ENCODE measurements at regions not wholly inside any gene's neighbourhood (a gene's known extent, or its start where the extent isn't known, plus 50 kb on each side); places are given as distances from the start of the nearest gene placed in this dataset.
"Not testable (repeated sequence)": the region's sequence is repeated elsewhere in the genome, so short reads cannot be mapped to it uniquely, and the experiment has no call there.

GRCh38 chrX:997631-998137 is 214.8 kb downstream of the CRLF2 start:
- H3K9me3 ChIP-seq = peaks cover 0 to 14% (median 0%) of the 10 kb centered on the region in 3 donors
- DNase-seq (no peak), ATAC-seq (no peak)
- no peak for TF ChIP-seq POLR2A (IDR thresholded peaks at IDR 0.05)
- TF ChIP-seq, protein P1, sequence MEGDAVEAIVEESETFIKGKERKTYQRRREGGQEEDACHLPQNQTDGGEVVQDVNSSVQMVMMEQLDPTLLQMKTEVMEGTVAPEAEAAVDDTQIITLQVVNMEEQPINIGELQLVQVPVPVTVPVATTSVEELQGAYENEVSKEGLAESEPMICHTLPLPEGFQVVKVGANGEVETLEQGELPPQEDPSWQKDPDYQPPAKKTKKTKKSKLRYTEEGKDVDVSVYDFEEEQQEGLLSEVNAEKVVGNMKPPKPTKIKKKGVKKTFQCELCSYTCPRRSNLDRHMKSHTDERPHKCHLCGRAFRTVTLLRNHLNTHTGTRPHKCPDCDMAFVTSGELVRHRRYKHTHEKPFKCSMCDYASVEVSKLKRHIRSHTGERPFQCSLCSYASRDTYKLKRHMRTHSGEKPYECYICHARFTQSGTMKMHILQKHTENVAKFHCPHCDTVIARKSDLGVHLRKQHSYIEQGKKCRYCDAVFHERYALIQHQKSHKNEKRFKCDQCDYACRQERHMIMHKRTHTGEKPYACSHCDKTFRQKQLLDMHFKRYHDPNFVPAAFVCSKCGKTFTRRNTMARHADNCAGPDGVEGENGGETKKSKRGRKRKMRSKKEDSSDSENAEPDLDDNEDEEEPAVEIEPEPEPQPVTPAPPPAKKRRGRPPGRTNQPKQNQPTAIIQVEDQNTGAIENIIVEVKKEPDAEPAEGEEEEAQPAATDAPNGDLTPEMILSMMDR (IDR thresholded peaks at IDR 0.05) = no peak
- WGBS, 2 donors = 6 to 9% methylated on average over 10 of the region's 10 CpGs
- H3K4me3 ChIP-seq = no peak overlapping the region
- H3K27ac ChIP-seq = no peak overlapping the region
- H3K4me1 ChIP-seq = no peaks in the 10 kb centered on the region
- intact Hi-C loops (cut with DNase I) = no loop called here
- H3K27me3 ChIP-seq = no peaks in the 10 kb centered on the region
- H3K36me3 ChIP-seq (replicated peaks in 1 of 2; ENCODE audit: insufficient read depth in 1 of 2, low read depth in 2 of 2) = no peaks in the 10 kb centered on the region

DNA sequence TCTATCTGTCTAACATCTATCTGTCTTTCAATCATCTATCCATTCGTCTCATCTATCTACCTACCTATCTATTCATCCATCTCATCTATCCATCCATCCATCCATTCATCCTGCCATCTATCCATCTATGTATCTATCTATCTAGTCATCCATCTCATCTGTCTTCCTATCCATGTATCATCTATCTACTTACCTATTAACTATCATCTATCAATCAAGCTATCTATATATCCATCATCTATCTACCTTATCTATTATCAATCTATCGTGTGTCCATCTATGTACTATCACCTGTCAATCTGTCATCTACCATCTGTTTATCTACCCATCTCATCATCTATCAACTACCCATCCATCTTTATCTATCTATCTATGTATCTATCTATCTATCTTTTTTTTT is 217.7 kb downstream of the CRLF2 start:
- DNase-seq (no peak), ATAC-seq (no peak)
- Histone ChIP-seq H3K9me3 (peaks cover 0 to 14% (median 0%) of the 10 kb centered on the region in 3 donors), H3K27me3 (no peaks in the 10 kb centered on the region), H3K4me3 (no peak overlapping the region), H3K4me1 (no peaks in the 10 kb centered on the region), H3K27ac (no peak overlapping the region), H3K36me3 (replicated peaks in 1 of 2; ENCODE audit: insufficient read depth in 1 of 2, low read depth in 2 of 2) (no peaks in the 10 kb centered on the region)
- TF ChIP-seq, protein P1 (IDR thresholded peaks at IDR 0.05) = no peak
- TF ChIP-seq POLR2A (IDR thresholded peaks at IDR 0.05) = no peak
- WGBS, 2 donors = 38 to 53% methylated on average over 2 of the region's 2 CpGs
- intact Hi-C loops (cut with DNase I) = no loop called here

DNA sequence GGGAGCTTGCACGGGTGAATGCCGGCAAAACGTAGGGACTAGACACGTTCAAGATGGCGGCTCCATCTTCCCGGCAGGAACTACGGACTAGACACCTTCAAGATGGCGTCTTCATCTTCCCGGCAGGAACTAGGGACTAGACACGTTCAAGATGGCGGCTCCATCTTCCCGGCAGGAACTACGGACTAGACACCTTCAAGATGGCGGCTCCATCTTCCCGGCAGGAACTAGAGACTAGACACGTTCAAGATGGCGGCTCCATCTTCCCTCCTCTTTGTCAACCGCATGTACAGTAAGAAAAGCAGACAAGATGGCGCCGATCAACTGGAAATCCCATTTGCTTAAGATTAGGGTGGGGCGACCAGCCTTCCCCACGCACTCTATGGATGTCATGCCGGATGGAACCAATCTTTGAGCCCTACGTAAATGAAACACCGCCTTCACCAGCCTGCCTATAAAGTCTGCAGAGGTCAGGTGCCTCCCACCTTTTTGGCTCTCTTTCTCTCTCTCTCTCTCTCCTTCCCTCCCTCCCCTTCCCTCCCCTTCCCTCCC is 222.4 kb downstream of the CRLF2 start:
- intact Hi-C loops (cut with DNase I) = no loop called here
- H3K9me3 ChIP-seq = peaks cover 0 to 14% (median 0%) of the 10 kb centered on the region in 3 donors
- WGBS, 2 donors = 74 to 76% methylated on average over 24 to 25 of the region's 25 CpGs

GRCh38 chrX:988530-988929 is 223.9 kb downstream of the CRLF2 start:
- H3K4me3 ChIP-seq; H3K27me3 ChIP-seq; DNase-seq; ATAC-seq; intact Hi-C loops (cut with DNase I); H3K4me1 ChIP-seq; H3K36me3 ChIP-seq (replicated peaks in 1 of 2; ENCODE audit: insufficient read depth in 1 of 2, low read depth in 2 of 2); H3K27ac ChIP-seq: not testable (repeated sequence)
- WGBS, 2 donors = 72 to 73% methylated on average over 6 of the region's 6 CpGs
- peaks cover 0 to 18% (median 0%) of the 10 kb centered on the region in 3 donors for H3K9me3 ChIP-seq

More for the DNA sequence above, 222.4 kb downstream of the CRLF2 start:
- no peak overlapping the region for H3K4me3 ChIP-seq
- peak; percentile 86 for ATAC-seq
- no peaks in the 10 kb centered on the region for H3K27me3 ChIP-seq
- no peaks in the 10 kb centered on the region for H3K4me1 ChIP-seq
- TF ChIP-seq, protein P1 (IDR thresholded peaks at IDR 0.05) = no peak
- TF ChIP-seq POLR2A (IDR thresholded peaks at IDR 0.05) = no peak
- H3K27ac ChIP-seq = peak overlapping the region in 1 of 4 donors; percentile 38
- peak; percentile 25 to 91 (median 58) for DNase-seq
- H3K36me3 ChIP-seq (replicated peaks in 1 of 2; ENCODE audit: insufficient read depth in 1 of 2, low read depth in 2 of 2) = no peaks in the 10 kb centered on the region

GRCh38 chrX:981791-982626 is 230.4 kb downstream of the CRLF2 start:
- Histone ChIP-seq H3K9me3 (peaks cover 0 to 19% (median 0%) of the 10 kb centered on the region in 3 donors), H3K4me1 (no peaks in the 10 kb centered on the region), H3K36me3 (replicated peaks in 1 of 2; ENCODE audit: insufficient read depth in 1 of 2, low read depth in 2 of 2) (no peaks in the 10 kb centered on the region), H3K4me3 (no peak overlapping the region), H3K27me3 (no peaks in the 10 kb centered on the region), H3K27ac (no peak overlapping the region)
- WGBS, 2 donors = 9 to 12% methylated on average over 20 of the region's 20 CpGs
- no peak for TF ChIP-seq POLR2A (IDR thresholded peaks at IDR 0.05)
- TF ChIP-seq, protein P1 (IDR thresholded peaks at IDR 0.05) = no peak
- DNase-seq = no peak
- intact Hi-C loops (cut with DNase I) = no loop called here
- ATAC-seq = no peak
